ENCODE measurements at regions not wholly inside any gene's neighbourhood (a gene's known extent, or its start where the extent isn't known, plus 50 kb on each side); places are given as distances from the start of the nearest gene placed in this dataset.

DNA sequence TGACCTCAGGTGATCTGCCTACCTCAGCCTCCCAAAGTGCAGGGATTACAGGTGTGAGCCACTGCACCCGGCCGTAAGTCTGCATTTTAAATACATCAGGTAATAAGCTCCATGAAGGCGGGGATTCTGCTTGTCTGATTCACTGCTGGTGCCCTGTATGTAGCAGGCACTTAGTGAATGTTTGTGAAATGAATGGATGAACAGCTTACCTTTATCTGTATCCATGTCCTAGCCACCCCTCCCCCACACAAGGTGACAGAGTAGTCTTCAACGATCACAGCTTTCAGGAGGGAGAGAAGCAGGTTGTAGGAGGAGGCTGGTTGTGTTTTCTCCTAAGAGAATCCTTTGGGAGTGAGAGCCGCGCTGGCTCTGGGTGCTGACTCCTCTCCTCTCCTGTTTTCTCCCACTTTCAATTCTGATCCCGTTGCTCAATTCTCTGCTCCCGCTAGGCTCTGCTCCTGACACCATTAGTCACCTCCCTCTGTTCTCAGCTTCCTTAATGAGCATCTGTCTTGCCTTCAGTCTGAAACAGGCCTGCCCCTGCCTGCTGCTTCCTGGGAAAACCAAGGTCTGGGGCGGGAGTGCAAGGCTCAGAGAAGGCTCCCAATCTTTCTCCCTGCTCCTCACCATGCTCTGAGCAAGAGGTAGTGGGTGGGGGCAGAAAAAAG lies 88.8 kb upstream of the CTNNA1 start:
- DNase-seq, result no peak

DNA sequence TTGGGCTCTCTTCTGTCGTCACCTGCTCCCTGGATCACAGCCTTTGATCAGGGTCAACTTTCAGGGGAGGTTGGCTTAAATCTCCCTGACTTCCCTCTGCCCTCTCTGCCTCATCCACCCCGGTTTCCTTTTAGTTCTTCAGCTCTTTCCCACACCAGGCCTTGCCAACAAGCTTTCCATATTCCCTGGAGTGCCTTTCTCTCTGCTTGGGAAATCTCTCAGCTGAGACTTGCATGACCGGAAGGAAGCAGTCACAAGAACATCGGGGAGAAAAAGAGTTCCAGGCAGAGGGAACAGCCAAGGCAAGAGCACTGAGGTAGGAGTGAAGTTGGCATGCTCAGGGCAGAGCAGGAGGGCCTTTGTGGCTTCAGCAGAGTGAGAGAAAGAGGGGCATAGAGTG lies 88.4 kb upstream of the HSPA9 start:
- no peak for DNase-seq

DNA sequence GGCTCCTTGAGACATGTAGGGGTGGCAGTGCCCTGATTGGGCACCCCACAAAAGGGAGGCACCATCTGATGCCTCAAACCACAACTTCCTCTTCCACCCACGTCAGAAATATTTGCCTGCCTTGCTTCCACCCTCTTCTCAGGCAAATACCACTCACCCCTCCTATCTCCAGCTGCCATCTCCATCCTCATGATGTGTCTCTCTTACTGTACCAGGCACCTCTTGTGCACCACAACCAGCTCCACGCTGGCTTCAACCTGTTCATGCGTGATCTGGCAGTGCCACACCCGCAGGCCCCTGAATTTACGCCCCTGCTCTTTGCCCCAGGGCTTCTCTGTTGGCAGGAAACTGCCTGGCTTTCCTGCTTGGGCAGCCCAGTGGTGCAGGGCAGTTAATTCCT lies 87.8 kb upstream of the HSPA9 start:
- no peak for DNase-seq

- DNase-seq, result no peak
Observed at GRCh38 chr5:138662599-138662998, 87.4 kb upstream of the HSPA9 start.

- no peak for DNase-seq
Observed at GRCh38 chr5:138661991-138662434, 86.8 kb upstream of the HSPA9 start.

DNA sequence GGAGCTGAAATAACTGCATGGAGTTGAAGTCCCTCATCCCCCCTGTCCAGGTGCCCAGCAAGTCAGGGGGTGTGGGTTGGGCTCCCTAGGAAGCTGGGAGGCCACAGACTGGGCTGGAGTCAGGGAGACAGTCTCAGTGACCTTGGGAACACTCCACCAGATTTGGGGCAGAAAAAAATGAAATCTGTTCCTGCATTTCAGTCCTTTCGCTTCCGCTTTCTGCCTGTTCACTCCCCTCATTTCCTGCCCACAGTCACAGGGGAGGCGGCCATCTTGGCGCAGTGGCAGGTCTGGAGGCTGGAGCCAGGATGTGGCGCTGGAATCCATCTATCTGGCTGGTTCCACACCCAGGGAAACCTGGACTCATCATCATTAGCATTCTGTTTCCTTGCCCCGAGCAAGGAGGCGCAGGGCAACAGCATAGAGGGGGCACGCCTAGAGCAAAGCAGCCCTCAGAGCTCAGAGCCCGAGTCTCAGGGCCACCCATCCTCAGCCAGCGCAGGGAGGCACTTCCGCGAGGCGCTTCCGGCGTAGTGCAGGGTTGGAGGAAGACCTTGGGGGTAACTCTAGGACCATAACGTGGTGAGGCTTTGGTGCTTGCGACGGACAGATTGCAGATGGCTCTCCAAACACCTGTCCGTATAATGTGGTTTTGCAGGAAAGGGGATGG lies 86.2 kb upstream of the HSPA9 start:
- no peak for DNase-seq

DNA sequence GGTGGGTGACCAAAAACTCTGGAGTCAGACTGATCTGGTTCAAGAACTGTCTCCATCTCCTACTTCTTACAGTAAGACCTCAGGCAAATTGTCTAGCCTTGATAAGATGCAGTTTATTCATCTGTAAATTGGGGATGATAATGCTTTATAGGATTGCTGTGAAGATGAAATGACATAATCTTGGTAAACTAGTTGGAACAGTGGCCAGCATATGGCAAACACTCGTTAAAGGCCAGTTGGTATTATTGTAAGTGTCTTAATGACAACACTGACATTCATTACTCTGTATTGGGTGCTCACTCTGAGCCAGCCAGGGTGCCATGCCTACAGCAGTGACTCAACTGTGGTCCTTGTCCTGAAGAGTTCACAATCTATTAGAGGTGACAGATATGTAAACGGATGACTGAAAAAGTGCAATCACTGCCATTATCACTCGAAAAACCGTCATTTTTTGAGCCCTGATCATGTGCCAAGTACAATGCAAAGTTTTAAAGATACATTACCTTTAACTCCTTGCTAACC lies 84.9 kb upstream of the HSPA9 start:
- no peak for DNase-seq

- DNase-seq, result no peak
Observed at GRCh38 chr5:138659561-138659960, 84.4 kb upstream of the HSPA9 start.

GRCh38 chr5:138659121-138659520 lies 83.9 kb upstream of the HSPA9 start:
- DNase-seq, result no peak

DNA sequence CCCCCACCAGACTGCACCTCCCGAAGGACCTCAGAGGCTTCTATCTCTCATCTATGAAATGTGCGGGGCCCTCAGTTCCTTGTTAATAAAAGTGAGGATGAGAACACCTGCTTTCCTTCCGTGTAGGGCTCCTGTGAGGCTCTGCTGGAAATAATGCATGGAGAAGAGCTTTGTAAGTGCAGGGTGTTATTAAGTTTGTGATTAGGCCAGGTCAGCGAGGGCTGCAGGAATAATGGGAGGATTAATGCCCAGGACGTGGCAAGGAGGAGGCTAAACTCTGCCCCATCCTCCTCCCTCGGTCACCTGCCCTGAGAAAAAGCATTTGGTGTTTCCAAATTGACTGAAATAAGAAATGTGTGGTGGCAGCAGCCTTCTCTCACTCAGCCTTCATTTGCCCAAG lies 83.5 kb upstream of the HSPA9 start:
- no peak for DNase-seq

DNA sequence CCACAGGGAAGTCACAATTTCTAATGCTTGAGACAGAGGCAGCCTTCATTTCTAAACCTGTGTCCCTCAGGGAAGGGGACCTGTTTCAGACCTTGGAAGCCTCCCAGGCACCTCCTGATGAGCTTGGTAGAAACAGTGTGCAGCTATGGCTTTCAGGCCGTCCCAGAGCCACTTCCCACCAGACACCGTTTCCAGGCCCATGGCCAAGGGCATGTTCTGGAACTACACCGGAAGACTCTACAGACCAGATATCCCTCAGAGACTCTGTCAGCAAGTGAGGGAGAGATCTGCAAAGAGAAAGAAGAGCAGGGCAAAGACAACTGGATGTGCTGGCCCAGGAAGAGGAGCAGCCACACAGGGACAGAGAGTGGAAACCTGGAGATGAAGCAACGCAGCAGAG lies 82.2 kb upstream of the HSPA9 start:
- no peak for DNase-seq

DNA sequence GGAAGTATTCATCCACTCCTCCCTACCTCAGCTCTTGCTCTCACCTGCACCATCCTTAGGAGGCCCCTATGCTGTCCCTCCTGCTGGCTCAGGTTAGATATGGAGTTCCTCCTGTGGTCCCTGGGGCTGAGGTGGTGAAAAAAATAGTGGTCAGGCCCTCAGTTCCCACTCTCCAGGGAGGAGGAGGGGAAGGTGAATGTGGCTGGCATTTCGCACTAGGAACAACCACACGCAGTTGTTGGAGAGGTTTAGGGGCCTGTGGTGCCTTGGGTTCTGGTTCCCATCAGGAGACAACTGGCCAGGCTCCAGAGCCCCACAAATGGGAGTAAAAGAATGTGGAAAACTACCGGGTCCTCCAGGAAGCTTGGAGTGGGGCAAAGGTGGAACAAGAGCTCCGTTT lies 81.7 kb upstream of the HSPA9 start:
- no peak for DNase-seq

DNA sequence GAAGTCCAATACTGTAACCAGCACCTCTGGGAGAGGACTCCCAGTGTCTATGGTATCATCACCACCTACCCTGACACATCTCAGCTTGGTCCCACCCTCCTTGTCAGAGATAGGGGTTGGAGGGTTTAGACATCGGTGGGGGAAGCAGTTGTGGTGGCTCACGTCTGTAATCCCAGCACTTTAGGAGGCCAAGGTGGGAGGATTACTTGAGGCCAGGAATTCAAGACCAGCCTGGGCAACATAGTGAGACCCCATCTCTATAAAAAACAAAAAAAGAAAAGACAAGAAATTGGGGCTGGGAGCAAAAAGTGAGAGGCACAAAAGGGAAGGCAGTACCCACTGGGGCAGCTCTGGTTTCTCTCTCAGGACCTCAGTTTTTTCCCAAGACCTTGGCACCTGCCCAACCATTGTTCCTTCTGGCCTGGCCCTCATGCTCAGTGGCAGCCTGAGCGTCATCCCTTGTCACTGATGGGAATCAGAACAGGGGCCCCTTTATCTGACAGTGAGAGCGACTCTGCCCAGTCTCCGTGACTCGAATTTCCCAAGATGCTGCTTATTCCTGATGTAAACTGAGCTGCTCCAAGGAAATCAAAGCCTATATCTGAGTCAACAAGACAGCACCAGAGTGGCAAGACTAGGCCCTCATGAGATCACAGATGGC lies 80.5 kb upstream of the HSPA9 start:
- DNase-seq, result no peak

DNA sequence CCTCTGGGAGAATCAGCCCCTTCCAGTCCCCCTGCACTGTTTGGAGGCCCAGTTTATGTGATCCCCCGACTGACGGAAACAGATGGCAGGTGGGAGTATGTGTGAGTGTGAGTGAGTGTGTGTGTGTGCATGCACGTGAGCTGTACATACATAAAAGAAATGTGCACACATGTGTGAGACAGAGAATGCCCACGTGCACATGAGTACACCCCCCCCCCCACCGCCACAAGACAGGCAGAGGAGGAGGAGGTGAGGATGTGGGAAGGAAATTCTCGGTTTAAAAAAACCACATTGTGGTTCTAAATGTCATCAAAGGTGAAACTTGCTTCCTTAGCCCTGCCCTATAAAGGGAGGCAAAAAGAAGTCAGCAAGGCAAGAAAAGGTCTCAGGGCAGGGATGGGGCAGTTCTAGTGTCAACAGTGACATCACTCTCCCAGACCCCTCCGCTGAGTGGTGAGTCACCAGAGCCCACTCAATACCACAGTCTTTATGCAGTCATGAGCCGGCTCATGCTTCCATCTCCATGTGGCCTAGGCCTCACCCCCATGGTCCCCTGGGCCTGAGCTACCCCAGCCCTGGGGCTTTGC lies 79.2 kb upstream of the HSPA9 start:
- DNase-seq, result no peak

DNA sequence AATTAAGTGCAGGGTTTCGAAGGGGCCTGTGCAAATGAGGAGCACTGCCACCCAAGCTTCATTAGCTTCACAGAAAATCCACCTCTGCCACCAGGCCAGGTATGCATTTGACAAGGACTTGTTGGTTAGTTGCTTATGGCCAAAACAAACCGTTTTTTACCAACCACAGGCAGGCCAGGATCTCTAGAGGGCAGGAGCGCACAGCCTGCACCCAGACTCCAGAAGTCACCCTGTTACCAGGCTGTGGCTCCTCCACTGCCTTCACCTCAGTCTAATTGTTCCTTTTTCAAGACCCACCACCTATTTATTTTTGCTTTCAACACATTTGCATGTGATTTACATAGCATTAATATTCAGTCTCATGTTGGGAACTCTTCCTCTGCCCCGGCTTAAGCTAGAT lies 78.3 kb upstream of the HSPA9 start:
- DNase-seq, result no peak

GRCh38 chr5:138651767-138652117 lies 76.5 kb upstream of the HSPA9 start:
- DNase-seq, result no peak

- no peak for DNase-seq
Observed at GRCh38 chr5:138651058-138651766, 76.0 kb upstream of the HSPA9 start.

GRCh38 chr5:138650196-138650595 lies 75.0 kb upstream of the HSPA9 start:
- no peak for DNase-seq

DNA sequence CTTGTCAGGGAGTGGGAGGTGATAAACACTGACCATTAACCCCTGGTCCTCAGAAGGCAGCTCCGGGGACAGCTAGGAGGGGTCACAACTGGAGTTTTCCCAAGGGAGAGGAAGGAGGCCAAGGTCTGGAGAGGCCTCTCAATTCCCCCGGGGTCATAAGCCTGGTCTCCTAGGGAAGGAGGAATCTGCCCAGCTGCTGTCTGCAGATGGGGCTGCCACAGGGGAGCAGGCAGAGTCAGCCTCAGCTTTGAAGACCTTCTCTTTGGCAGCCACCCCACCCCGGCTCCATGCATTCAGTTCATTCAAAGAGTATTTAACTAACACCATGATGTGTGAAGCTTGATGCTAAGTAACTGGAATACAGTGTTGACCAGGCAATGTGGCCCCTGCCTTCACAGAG lies 74.6 kb upstream of the HSPA9 start:
- DNase-seq, result no peak

DNA sequence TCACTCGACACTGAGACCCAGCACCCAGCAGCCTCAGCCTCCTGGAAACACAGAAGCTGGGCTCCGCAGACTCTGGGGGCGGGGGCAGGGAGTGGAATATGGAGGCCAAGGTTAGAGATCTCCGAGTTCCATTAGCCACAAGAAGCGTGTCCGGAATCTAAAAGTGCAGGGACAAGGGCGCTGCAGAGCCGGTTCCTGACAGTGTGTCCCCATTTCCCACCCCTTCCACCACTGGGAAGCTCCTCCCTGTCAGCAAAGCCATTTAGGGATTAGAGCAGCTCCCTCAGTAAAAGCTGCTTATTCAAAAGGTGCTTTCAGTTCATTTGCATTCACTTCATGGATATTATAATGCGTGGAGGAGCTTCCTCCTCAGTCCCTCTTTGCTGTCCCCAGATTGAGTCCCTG lies 74.1 kb upstream of the HSPA9 start:
- no peak for DNase-seq

GRCh38 chr5:138648841-138649240 lies 73.6 kb upstream of the HSPA9 start:
- DNase-seq, result no peak

DNA sequence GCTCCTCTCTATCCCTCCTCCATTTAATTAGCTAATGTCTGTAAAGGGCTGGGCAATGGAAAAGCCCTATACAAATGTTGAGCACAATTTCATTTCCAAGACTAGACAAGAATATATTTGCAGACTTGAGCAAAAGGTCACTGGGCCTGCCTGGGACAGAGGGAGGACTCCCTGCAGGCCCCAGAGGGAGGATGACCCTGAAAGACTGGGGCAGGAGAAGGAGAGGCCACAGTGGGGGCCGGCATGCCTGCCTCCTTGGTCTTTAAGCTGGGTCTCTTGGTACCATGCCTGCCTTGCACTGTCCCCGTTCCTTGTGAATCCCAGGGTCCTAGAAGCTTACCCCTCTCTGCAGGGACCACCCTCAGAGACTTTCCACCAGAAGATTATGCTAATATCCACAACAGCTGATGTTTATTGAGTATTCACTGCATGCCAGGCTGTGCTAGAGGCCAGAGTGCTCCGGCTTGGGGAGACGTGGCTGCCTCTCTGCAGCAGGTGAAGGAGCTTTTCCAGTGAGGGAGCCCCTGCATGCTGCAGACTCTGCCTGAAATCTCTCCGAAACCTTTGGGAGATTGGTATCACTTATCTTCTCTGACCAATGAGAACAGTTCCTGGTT lies 72.7 kb upstream of the HSPA9 start:
- DNase-seq, result no peak

All from skin of body (tissue), 1 donor.